Gastroesophageal sphincter (tissue), 4 donors: ENCODE measurements at regions not wholly inside any gene's neighbourhood (a gene's known extent, or its start where the extent isn't known, plus 50 kb on each side); places are given as distances from the start of the nearest gene placed in this dataset.

Source experiments
- ATAC-seq: fragments of 150-250 bp; one replicate; pipeline ENCODE4 v1.9.1; 2016; ENCODE audit warnings: mild to moderate bottlenecking, moderate library complexity
- H3K27ac ChIP-seq, 4 donors: fragments of 200-600 bp; sonication (generic) in 3 of 4; 1 replicate in 3 of 4; 2 replicates in 1 of 4; pipeline ENCODE4 v1.5.1; 2016 to 2019
- H3K27me3 ChIP-seq: fragments of 200-600 bp; sonication (generic); one replicate; pipeline ENCODE4 v1.5.1; 2019
- H3K36me3 ChIP-seq, 2 donors: fragments of 200-600 bp; sonication (generic); one replicate each; pipeline ENCODE4 v1.5.1; 2019; ENCODE audit warnings: control low read depth in 1 of 2
- H3K4me1 ChIP-seq, 3 donors: fragments of 200-600 bp; sonication (generic); 1 replicate in 2 of 3; 2 replicates in 1 of 3; pipeline ENCODE4 v1.5.1; 2016 to 2019; ENCODE audit warnings: control low read depth in 2 of 3
- H3K4me3 ChIP-seq, 2 donors: fragments of 200-600 bp; sonication (generic); one replicate each; pipeline ENCODE4 v1.5.1; 2019; ENCODE audit warnings: mild to moderate bottlenecking in 1 of 2, moderate library complexity in 1 of 2
- H3K9me3 ChIP-seq, 3 donors: fragments of 200-600 bp; sonication (generic); one replicate each; pipeline ENCODE4 v1.5.1; 2017 to 2019; ENCODE audit warnings: control low read depth in 2 of 3
- CTCF ChIP-seq, 4 experiments: fragments of 200-600 bp in 2 of 4; fragments of 450-650 bp in 2 of 4; sonication (generic) in 1 of 4; IDR thresholded peaks; one replicate each; pipeline ENCODE4 v1.5.1; 2017 to 2019; ENCODE audit warnings: antibody characterized with exemption in 4 of 4, mild to moderate bottlenecking in 2 of 4, moderate library complexity in 2 of 4
- EP300 ChIP-seq: sonication (generic); formaldehyde crosslinking; IDR thresholded peaks from one replicate; pipeline ENCODE4 v1.6.1; 2017; ENCODE audit warnings: antibody characterized with exemption, mild to moderate bottlenecking
- POLR2A ChIP-seq, 2 donors: fragments of 450-650 bp; IDR thresholded peaks; one replicate each; pipeline ENCODE4 v1.6.1; 2017; ENCODE audit warnings: antibody characterized with exemption in 2 of 2, mild to moderate bottlenecking in 2 of 2, moderate library complexity in 1 of 2
- POLR2AphosphoS5 ChIP-seq: sonication (generic); formaldehyde crosslinking; IDR thresholded peaks from one replicate; pipeline ENCODE4 v1.6.1; 2017; ENCODE audit warnings: antibody characterized with exemption
- WGBS, 2 donors: methylation state at CpG; one replicate each; pipeline ENCODE4 v1.1.5; 2018; ENCODE audit warnings: low coverage in 1 of 2; 5-methylcytosine and 5-hydroxymethylcytosine counted together

- Histone ChIP-seq H3K9me3 (peaks cover 0 to 11% (median 0%) of the 10 kb centered on the region in 3 donors), H3K27ac (no peak overlapping the region), H3K4me3 (no peak overlapping the region), H3K36me3 (no peaks in the 10 kb centered on the region), H3K27me3 (no peaks in the 10 kb centered on the region), H3K4me1 (no peaks in the 10 kb centered on the region)
- no peak for TF ChIP-seq EP300
- no peak for TF ChIP-seq CTCF (IDR thresholded peaks at IDR 0.05)
- TF ChIP-seq POLR2AphosphoS5 = no peak
- no peak for TF ChIP-seq POLR2A (IDR thresholded peaks at IDR 0.05)
- 74 to 84% methylated on average over 3 of the region's 3 CpGs for WGBS, 2 donors
- ATAC-seq = no peak
Observed at GRCh38 chr1:105317976-105318375, 1568.3 kb downstream of the AMY1C start.

GRCh38 chr1:105326886-105327285, 1577.2 kb downstream of the AMY1C start:
- WGBS, 2 donors = 46 to 80% methylated on average over 1 of the region's 1 CpG
- no peak for TF ChIP-seq CTCF (IDR thresholded peaks at IDR 0.05)
- TF ChIP-seq POLR2AphosphoS5 = no peak
- TF ChIP-seq EP300 = no peak
- no peak for TF ChIP-seq POLR2A (IDR thresholded peaks at IDR 0.05)
- Histone ChIP-seq H3K36me3 (no peaks in the 10 kb centered on the region), H3K4me1 (no peaks in the 10 kb centered on the region), H3K27me3 (no peaks in the 10 kb centered on the region), H3K9me3 (no peaks in the 10 kb centered on the region), H3K27ac (no peak overlapping the region), H3K4me3 (no peak overlapping the region)
- ATAC-seq = no peak

GRCh38 chr1:105337420-105337819, 1587.7 kb downstream of the AMY1C start:
- H3K27ac ChIP-seq = no peak overlapping the region
- H3K4me1 ChIP-seq = no peaks in the 10 kb centered on the region
- no peaks in the 10 kb centered on the region for H3K36me3 ChIP-seq
- ATAC-seq = no peak
- TF ChIP-seq POLR2AphosphoS5 (no peak), POLR2A (IDR thresholded peaks at IDR 0.05) (no peak), CTCF (IDR thresholded peaks at IDR 0.05) (no peak), EP300 (no peak)
- no peaks in the 10 kb centered on the region for H3K27me3 ChIP-seq
- no peak overlapping the region for H3K4me3 ChIP-seq
- no peaks in the 10 kb centered on the region for H3K9me3 ChIP-seq

- 81 to 93% methylated on average over 2 of the region's 2 CpGs for WGBS, 2 donors
- TF ChIP-seq POLR2A (IDR thresholded peaks at IDR 0.05) (no peak), POLR2AphosphoS5 (no peak), EP300 (no peak), CTCF (IDR thresholded peaks at IDR 0.05) (no peak)
- Histone ChIP-seq H3K27me3 (no peaks in the 10 kb centered on the region), H3K4me3 (no peak overlapping the region), H3K4me1 (no peaks in the 10 kb centered on the region), H3K27ac (no peak overlapping the region), H3K9me3 (peaks cover 0 to 13% (median 0%) of the 10 kb centered on the region in 3 donors), H3K36me3 (no peaks in the 10 kb centered on the region)
- no peak for ATAC-seq
Observed at GRCh38 chr1:105343317-105343716, 1593.6 kb downstream of the AMY1C start.

GRCh38 chr1:105359457-105359856, 1609.8 kb downstream of the AMY1C start:
- no peak overlapping the region for H3K27ac ChIP-seq
- no peak for TF ChIP-seq POLR2A (IDR thresholded peaks at IDR 0.05)
- TF ChIP-seq EP300 = no peak
- no peak for TF ChIP-seq POLR2AphosphoS5
- TF ChIP-seq CTCF (IDR thresholded peaks at IDR 0.05) = no peak
- no peaks in the 10 kb centered on the region for H3K36me3 ChIP-seq
- WGBS, 2 donors = 33 to 39% methylated on average over 1 of the region's 1 CpG
- H3K4me1 ChIP-seq = no peaks in the 10 kb centered on the region
- no peaks in the 10 kb centered on the region for H3K27me3 ChIP-seq
- ATAC-seq = no peak
- H3K4me3 ChIP-seq = no peak overlapping the region
- peaks cover 0 to 4% (median 0%) of the 10 kb centered on the region in 3 donors for H3K9me3 ChIP-seq
